ENCODE measurements at regions not wholly inside any gene's neighbourhood (a gene's known extent, or its start where the extent isn't known, plus 50 kb on each side); places are given as distances from the start of the nearest gene placed in this dataset.

DNA sequence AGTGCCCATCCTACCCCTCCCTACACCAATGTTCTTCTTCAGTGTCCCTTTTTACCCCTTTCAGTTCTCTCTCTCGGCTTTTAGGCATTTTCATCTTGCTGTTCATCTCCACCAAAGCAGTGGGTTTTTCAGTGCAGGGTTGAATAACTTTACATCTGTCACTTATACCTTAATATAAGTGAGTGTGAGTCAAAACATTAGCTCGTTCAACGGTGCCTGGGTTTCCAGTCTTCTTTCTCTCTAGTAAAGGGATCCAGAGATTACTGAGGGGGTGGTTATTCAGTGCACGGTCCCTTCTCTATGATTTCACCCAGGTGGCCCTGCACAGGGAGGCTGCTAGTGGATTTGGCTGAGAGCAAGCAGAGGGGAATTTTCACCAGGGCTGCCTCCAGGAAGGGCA lies 210.6 kb upstream of the CDH5 start:
- TF ChIP-seq, protein P1, sequence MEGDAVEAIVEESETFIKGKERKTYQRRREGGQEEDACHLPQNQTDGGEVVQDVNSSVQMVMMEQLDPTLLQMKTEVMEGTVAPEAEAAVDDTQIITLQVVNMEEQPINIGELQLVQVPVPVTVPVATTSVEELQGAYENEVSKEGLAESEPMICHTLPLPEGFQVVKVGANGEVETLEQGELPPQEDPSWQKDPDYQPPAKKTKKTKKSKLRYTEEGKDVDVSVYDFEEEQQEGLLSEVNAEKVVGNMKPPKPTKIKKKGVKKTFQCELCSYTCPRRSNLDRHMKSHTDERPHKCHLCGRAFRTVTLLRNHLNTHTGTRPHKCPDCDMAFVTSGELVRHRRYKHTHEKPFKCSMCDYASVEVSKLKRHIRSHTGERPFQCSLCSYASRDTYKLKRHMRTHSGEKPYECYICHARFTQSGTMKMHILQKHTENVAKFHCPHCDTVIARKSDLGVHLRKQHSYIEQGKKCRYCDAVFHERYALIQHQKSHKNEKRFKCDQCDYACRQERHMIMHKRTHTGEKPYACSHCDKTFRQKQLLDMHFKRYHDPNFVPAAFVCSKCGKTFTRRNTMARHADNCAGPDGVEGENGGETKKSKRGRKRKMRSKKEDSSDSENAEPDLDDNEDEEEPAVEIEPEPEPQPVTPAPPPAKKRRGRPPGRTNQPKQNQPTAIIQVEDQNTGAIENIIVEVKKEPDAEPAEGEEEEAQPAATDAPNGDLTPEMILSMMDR (conservative IDR thresholded peaks at IDR 0.05; ENCODE audit: low read length): no peak
- TF ChIP-seq EZH2phosphoT487 (IDR thresholded peaks at IDR 0.05; ENCODE audit: borderline replicate concordance, low read depth, low read length): no peak
